ENCODE measurements at regions not wholly inside any gene's neighbourhood (a gene's known extent, or its start where the extent isn't known, plus 50 kb on each side); places are given as distances from the start of the nearest gene placed in this dataset.

GRCh38 chrX:1093121-1093520 lies 119.3 kb downstream of the CRLF2 start:
- no peaks in the 10 kb centered on the region for H3K27me3 ChIP-seq (replicated peaks in 1 of 2; ENCODE audit: control insufficient read depth in 2 of 2, insufficient read depth in 2 of 2, low read length in 1 of 2)
- no peak overlapping the region for H3K4me2 ChIP-seq (ENCODE audit: control insufficient read depth, insufficient read depth)
- ChIA-PET SMC1A (ENCODE audit: uncharacterized antibody, unreplicated experiment) (no interaction called here), CTCF (no interaction called here), RAD21 (ENCODE audit: unreplicated experiment) (no interaction called here), POLR2A (no interaction called here)
- peaks cover 2% of the 10 kb centered on the region; the same call in 1 of the 3 replicates for H3K9me3 ChIP-seq (replicated peaks; ENCODE audit: control insufficient read depth, insufficient read depth, low read length)
- no peak overlapping the region for H3K4me3 ChIP-seq
- FAIRE-seq = no peak
- intact Hi-C loops (cut with micrococcal nuclease; ENCODE audit: unreplicated experiment) = no loop called here
- no TSS peak for BruUV-seq (replicated peaks)
- ATAC-seq = no peak
- WGBS (ENCODE audit: insufficient coverage, insufficient replicate concordance, low lambda C conversion rate, missing lambda C conversion rate) = 40% methylated on average over 14 of the region's 14 CpGs
- H3K36me3 ChIP-seq (ENCODE audit: control insufficient read depth in 2 of 2, insufficient read depth in 2 of 2, low read length in 1 of 2) = no peaks in the 10 kb centered on the region
- H3K27ac ChIP-seq (ENCODE audit: control insufficient read depth, insufficient read depth) = no peak overlapping the region
- H3K9ac ChIP-seq (ENCODE audit: control insufficient read depth, insufficient read depth, low read length) = no peak overlapping the region
- in situ Hi-C loops (cut with MboI) = no loop called here
- no peak for DNase-seq (ENCODE audit: low read depth, low spot score)
- H3K4me1 ChIP-seq (ENCODE audit: control insufficient read depth, insufficient read depth, low read length) = no peaks in the 10 kb centered on the region
- no peak overlapping the region for H2AFZ ChIP-seq (ENCODE audit: control insufficient read depth, low read depth, low read length)
- no peaks in the 10 kb centered on the region for H4K20me1 ChIP-seq (ENCODE audit: control insufficient read depth, insufficient read depth)
- TF ChIP-seq ZNF217 (IDR thresholded peaks at IDR 0.05) (no peak), GATAD2B (conservative IDR thresholded peaks at IDR 0.05; ENCODE audit: low read depth) (no peak), NFIC (IDR thresholded peaks at IDR 0.05; ENCODE audit: low read depth, low read length) (no peak), TAF1 (IDR thresholded peaks at IDR 0.05; ENCODE audit: borderline replicate concordance, low read depth, low read length) (no peak), POLR2AphosphoS5 (IDR thresholded peaks at IDR 0.05; ENCODE audit: low read length) (no peak), PML (IDR thresholded peaks at IDR 0.05; ENCODE audit: low read length) (no peak), EP300 (IDR thresholded peaks at IDR 0.05; ENCODE audit: borderline replicate concordance in 1 of 2, control insufficient read depth in 1 of 2, low read depth in 2 of 2, low read length in 2 of 2) (no peak), MEF2A (IDR thresholded peaks at IDR 0.05; ENCODE audit: insufficient read depth, low read depth, low read length) (no peak), ZBTB40 (IDR thresholded peaks at IDR 0.05; ENCODE audit: borderline replicate concordance) (no peak), HDAC6 (IDR thresholded peaks at IDR 0.05; ENCODE audit: unreplicated experiment) (no peak)
- no peaks in the 10 kb centered on the region for H3K79me2 ChIP-seq (ENCODE audit: control insufficient read depth, insufficient read depth, low read length)
